Stimulated activated CD4-positive, alpha-beta T cell treated with anti-CD3 and anti-CD28 coated beads, Interleukin-12 subunit alpha, Interleukin-12 subunit beta, amount 100 ng/mL, for 4 hours (primary cell): ENCODE measurements at regions not wholly inside any gene's neighbourhood (a gene's known extent, or its start where the extent isn't known, plus 50 kb on each side); places are given as distances from the start of the nearest gene placed in this dataset.
A peak's percentile ranks its signal among the peaks of the same experiment; 100 is the strongest.
"Not testable (repeated sequence)": the region's sequence is repeated elsewhere in the genome, so short reads cannot be mapped to it uniquely, and the experiment has no call there.

ENCODE experiments used
- DNase-seq: peaks from one replicate; pipeline ENCODE4 v3.0.0-alpha.2; 2020

DNA sequence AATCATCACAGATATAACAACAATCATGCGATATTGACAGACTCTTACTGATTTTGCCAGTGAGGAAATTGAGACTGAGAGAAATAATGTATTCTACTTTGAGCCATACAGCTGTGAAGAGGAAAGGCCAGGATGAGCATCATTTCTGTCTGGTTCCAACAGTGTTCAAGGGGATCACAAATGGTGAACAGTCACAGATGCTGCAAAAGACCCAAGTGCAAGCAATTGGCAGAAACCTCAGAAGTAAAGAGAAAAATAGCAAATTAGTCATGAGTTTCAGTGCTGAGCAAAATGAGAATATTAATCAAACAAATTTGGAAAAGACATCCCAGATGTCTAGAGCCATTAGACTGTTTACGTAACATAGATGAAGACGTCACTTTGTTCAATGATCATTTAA lies 114.1 kb downstream of the RAB38 start:
- DNase-seq: no peak

DNA sequence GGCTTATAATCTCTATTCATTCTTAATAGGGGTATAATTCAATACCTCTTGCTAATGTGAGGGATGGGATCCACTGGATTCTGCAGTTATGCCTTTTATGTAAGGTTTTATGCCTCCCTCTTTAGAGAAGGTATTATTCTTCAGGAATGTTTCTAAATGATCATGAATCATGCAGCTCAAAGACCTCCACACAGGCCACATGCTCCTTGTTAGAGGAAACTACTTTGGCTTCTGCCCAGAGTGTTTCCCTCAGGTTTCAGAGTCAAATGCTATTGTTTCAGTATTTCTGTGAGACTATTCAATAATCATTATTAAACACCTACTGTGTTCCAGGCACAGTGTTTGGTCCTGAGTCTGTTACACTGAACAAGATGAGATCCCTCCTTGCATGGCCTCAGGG lies 115.9 kb downstream of the RAB38 start:
- no peak for DNase-seq

DNA sequence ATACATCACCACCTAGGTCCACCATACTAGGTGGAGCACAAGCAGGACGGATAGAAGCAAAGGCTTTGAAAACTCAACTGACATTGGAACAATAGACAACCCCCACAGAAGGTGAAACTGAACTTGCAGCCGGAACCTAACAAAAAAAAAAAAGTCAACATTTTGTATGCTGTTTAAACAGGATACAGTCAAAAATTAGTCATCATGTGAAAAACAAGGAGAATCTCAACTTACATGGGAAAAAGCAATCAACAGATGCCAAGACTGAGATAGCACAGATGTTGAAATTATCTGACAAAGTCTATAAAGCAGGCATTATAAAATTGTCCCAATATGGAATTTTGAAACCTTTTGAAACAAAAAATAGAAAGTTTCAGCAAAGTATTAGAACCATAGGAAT lies 123.8 kb downstream of the RAB38 start:
- DNase-seq: no peak

DNA sequence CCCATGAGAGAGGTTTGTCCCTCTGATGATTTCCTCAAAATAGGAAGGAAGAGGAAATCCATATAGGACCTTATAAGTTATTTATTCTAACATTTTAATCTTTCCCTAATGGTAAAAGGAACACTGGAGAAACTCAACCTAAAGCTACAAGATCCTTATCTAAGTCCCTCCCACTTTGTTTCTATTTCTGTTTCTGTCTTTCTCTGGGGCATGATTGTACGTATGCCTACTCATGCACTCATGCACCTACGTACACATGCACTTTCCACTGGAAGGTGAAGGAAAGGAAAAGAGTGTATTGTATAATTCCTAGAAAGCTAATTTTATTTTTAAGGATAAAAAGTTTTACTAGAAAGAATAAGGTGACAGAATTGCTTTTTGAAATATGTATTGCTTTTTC lies 125.0 kb downstream of the RAB38 start:
- DNase-seq: no peak

DNA sequence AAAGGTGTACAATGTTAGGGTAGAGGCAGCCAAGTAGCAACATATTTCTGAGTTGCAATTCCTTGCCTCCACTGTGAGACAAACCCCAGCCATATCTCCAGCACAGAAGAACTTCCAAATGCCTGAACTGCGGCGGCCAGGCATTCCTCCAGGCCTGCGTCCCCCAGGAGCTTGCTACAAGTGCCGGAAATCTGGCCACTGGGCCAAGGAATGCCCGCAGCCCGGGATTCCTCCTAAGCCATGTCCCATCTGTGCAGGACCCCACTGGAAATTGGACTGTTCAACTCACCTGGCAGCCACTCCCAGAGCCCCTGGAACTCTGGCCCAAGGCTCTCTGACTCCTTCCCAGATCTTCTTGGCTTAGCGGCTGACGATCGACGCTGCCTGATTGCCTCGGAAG lies 130.0 kb downstream of the RAB38 start:
- not testable (repeated sequence) for DNase-seq

DNA sequence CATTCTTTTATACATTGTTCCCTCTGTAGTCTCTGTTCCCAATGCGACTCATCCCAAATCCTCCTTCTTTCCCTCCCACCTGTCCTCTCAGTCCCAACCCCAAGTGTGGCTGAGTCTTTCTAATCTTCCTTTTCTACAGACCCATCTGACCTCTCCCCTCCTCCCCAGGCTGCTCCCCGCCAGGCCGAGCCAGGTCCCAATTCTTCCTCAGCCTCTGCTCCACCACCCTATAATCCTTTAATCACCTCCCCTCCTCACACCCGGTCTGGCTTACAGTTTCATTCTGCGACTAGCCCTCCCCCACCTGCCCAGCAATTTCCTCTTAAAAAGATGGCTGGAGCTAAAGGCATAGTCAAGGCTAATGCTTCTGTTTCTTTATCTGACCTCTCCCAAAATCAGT lies 130.6 kb downstream of the RAB38 start:
- not testable (repeated sequence) for DNase-seq

DNA sequence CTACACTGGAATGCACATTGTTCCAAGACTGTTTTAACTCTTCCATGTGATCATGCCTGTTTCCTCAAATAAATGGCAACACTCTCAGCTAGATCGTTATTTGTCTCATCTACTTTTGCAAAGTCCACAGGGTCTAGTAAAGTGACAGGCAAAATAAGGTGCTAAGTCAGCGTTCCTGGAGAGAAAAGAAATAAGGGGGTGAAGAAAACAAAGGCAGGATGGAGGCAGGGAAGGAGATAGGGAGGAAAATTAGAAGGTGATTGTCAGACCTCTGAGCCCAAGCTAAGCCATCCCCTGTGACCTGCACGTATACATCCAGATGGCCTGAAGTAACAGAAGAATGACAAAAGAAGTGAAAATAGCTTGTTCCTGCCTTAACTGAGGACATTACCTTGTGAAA lies 132.1 kb downstream of the RAB38 start:
- no peak for DNase-seq

DNA sequence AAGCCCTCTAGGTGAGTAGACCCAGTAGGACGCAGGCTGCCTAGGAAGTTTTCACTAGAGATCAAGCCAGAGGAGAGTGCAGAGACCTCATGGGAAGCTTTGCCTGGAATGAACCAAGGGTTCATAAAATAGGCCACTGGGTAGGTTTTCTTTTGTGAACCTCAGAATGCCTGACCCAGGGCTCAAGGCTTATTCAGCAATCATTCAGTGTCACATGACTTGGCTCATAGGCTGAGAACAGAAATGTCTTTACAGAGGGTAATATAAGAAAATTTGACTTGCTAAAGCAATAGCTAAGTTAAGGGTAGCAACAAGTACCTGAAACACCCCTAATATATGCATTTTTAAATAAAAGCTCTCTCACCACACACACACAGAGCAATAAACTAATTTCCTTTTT lies 132.6 kb downstream of the RAB38 start:
- DNase-seq: no peak

DNA sequence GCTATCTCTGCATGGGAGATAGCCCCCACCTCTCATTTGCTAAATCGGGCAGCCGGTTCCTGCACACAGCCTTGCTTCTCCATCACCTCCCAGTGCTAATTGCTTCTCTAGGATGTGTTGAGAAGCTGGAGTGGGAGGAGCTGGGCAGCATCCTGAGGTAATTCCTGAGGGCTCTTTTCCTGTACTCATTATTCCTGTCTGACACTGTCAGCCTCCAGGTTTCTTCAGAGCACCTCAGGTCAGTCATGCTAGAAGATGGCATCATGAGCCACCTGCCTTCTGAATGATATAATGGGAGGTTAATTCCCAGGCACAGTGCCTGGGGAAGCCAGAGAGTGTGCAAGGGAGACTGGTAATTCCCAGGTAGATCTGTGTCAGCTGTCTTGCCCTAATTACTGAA lies 133.0 kb downstream of the RAB38 start:
- no peak for DNase-seq

DNA sequence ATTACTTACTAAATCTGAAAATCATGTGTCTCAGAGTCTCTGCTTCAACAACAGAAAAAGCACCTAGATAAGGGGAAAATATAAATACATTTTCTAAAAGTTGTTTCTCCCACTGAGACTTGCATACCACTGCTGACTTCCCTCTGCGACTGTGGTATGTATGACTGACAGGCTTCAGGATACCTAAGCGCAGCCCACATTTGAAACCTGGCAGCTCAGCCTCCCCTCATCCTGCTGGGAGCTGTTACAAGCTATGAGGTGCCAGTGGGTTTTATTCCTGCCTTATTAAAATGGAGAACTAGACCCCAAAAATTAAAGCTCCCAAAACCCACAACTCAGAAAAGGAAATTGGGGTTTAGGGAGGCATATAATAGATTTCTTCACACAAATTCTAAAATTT lies 133.6 kb downstream of the RAB38 start:
- DNase-seq: no peak

DNA sequence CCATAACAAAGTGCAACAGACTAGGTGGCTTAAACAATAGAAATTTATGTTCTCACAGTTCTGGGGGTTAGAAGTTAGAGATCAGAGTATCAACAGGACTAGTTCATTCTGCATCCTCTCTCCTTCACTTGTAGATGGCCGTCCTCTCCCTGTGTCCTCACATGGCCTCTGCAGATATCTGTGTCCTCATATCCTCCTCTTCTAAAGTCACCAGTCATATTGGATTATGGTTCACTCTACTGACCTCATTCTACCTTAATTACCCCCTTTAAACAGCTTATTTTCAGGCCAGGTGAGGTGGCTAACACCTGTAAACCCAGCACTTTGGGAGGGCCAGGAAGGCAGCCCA lies 135.1 kb downstream of the RAB38 start:
- no peak for DNase-seq

DNA sequence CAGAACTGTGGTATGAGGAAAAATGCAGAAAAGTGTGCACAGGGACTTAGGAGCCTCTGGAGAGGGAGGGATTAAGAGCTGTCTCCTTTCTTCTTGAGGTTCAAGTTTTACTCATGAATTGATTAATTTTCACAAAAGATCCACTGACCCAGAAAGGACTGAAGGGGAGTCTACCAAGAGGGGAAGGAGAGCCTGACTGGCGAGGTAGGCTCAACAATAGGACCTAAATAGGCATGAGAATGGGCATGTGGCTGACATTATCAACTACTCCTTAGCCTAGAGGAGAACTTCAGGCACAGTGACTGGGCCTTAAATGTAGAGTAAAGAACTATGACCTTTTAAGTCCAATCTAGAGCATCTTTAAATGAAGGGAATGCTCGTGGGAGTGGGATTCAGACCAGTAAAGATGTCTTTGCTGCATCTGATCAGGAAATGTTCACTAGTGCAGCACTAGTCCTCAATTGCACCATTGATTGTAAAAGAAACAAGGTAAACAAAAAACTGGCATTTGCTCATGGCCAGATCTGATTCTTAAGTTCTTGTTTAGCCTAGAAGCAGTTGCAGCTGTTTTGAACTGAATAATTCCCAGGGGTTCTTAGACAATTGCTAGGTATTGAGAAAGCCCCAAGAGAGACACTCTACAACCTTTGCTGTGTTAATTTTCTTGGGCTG lies 135.6 kb downstream of the RAB38 start:
- no peak for DNase-seq

DNA sequence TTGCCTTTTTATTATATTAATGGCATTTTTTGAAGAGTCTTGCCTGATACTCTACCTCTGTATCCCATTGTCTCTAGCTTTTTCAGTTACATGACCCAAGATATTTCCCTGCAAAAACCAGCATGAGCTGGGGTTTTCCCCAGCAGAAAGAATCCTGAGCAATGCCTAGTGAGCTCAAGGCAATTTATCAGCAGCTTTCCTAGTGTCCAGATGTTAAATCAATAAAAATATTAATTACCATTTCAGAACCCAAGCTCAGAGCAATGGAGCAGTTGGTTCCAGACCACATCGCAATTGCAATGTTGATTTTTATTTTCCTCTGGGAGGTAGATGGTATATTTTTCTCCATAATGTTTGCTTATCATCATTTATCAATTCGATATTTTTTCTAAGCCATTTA lies 137.2 kb downstream of the RAB38 start:
- no peak for DNase-seq

DNA sequence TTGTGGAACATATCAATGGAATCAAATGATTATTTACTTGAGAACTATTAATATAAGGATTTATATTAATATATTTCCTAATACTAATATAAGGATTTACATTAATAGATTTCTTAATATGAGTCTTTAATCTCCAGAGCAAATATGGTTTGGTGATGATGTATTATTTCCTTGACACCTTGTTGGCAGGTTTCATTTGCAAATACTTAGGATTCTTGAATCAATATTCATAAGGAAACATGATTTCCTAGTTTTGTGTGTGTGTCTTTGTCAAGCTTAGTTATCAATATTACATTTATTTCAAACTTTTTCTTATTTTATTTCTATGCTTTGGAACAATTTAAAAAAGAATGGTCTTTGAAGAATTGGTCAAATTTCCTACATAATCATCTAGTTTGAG lies 138.5 kb downstream of the RAB38 start:
- DNase-seq: no peak

DNA sequence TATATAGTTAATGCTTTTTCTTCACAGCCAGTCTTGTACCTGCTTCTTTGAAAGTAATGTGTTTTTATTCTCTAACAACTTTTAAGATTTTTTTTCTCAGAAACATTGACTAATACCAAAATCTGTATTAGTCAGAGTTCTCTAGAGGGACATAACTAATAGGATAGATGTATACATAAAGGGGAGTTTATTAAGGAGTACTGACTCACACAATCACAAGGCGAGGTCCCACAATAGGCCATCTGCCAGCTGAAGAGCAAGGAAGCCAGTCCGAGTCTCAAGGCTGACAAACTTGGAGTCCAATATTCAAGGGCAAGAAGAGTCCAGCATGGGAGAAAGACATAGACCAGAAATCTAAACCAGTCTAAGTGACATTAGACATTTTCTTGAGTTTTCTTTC lies 140.0 kb downstream of the RAB38 start:
- DNase-seq: no peak

DNA sequence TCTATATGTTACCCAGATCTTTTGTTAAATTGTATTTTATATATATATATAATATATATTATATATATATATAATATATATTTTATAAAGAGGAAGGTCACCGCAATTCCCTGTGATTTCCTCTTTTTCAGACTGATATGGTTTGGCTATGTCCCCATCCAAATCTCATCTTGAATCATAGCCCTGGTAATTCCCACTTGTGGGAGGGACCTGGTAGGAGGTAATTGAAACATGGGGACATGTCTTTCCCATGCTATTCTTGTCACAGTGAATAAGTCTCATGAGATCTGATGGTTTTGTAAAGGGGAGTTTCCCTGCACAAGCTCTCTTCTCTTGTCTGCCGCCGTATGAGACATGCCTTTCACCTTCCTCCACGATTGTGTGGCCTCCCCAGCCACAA lies 157.6 kb downstream of the RAB38 start:
- no peak for DNase-seq

DNA sequence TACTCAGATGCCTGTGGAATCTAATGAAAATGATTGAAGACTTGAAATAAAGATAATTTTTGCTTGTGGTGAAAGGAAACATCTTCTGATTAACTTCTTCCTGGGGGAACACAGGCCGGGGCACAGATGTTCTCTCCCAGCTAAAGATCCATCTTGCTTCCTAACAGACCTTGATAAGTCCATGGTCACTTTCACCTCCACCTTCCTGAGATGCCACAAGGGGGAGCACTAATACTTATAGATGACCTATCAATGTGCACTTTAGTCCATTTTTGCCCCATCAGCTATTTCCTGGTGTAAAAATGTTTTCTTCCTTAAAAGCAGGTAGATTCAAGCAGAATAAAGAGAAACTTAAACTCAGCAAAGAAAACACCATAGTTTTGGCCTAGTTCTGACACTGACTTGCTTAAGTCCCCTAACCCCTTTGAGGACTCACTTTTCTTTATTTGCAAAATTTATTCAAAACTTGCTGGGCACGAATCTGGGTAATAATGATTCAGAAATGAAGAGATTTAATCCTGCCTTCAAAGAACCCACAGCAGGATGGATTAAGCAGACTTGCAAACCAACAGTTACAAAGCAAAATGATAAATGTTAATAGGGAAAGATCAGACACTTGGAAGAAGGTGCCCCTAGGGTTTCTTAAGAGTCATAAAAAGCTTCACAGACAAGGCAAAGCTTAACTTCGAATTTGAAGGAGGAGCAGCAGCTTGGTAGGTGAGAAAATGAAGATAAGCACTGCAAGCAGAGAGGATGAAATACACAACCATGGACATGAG lies 158.7 kb downstream of the RAB38 start:
- peak; percentile 18 for DNase-seq

DNA sequence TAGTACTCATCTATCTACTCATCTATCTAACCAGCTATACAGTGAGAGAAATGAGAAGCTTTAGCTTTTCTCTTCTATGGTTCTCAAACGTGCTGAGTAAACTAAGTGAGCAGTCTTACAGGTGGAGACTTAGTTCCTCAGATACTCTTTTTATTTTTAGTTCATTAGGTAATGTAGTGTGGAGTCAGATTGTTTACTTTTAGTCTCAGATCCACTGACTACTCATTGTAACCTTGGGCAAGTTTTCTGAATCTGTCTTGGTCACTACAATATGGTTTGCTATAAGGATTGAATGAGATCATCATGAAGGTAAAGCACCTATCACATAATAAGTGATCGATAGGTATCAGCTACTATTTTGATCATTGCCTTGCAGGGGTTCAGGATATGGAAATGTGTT lies 160.1 kb downstream of the RAB38 start:
- DNase-seq: no peak

DNA sequence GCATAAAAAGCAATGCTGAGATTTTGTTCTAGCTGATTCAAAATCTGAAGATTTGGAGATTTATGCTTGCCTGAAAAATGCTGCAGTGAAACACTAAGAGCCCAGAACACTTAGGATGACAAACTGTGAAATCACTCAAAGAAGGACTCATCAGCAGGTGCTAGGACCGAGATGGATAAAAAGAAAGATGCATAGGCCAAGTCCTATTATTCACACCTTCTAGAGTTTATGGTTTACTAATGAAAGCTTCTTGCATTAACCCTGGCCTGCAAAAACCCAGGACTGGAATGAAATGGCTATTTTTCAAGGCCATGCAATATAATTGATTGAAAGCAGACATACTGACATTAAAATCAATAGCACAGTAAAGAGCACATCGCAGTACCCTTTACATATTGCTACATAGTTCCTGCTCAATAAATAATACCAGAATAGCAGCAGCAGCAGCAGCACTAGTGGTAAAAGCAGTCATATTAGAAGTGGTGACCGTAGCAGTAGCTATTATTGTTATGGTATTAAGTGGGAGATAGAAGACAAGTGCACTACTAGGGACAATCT lies 161.7 kb downstream of the RAB38 start:
- no peak for DNase-seq

DNA sequence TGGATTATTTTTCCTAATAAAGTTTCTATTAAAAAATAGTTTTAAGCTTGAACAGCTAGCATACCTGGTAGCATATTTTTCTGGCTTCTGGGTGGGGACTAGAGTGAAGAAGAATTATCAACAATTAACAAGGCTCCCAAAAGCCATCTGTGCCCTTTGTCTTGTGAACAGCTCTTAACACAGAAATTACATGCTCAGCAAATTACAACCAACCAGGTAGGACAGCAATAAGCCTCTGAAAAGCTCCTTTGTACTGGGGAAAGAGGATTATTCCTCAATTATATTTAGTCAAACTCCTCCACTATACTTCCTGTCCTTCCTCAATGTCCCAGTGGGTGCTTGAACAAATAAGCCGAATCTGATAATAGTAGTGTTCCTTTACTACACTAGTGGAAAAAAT lies 162.8 kb downstream of the RAB38 start:
- no peak for DNase-seq

DNA sequence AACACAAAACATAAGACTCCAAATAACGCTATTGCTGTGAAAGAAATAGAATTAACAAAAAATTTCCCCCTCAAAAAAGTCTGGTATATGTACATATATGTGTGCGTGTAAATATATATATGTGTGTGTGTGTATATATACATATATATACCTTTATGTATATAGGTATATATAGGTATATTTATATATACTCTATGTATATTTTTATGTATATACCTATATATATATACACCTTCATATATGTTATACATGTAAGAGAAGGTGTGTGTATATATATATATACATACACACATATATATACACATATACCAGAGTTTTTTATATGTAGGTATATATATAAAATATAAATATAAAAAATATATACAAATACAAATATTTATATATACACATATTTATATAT lies 199.2 kb downstream of the RAB38 start:
- DNase-seq: no peak

DNA sequence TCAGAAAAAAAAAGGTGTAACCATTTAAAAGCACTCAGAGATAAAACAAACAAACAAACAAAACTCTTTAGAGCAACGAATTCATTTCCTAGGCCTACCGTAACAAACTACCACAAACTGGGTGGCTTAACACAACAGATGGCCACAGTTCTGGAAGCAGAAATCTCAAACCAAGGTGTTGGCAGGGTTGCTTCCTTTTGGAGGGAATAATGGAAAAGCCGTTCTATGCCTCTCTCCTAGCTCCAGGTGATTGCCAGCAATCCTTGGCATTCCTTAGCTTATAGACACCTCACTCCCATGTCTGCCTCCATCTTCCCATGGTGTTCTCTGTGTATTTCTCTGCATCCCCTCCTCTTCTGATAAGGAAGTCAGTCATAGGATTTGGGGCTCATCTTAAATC lies 200.4 kb downstream of the RAB38 start:
- no peak for DNase-seq

DNA sequence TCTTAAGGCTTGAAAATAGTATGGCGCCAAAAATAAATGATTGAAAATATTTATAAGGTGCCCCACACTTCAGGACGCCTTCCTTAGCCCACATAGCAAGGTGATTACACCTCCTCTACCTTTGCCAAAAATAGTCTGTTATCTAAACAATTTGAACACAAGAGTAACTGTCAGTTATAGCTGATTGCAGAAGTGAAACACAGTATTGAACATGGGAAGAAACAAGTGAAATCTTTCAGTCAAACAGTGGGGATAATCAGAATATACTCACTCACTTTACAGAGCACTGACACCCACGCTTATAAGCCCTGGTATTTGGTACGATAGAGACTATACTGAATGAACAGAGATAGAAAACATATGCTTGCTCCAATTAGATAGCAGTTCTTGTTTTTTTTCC lies 203.1 kb downstream of the RAB38 start:
- DNase-seq: no peak

DNA sequence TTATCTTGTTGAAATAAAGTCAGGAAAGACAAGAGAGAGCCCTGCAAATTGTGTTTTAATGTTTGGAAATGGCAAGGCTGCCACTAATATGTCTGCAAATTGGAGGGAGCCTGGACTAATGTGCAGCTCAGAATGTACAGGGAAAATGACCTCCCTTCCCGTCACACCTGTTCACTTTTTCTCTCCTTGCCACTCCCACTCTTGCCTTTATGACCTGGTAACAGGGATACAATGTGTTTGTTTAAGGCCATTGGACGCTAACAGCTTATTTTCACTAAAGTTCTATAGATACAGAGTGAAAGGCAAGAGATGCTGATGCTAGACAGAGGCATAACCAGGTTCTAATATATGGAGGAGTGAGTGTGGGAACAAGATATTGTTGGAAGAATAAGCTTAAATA lies 203.9 kb downstream of the RAB38 start:
- no peak for DNase-seq

DNA sequence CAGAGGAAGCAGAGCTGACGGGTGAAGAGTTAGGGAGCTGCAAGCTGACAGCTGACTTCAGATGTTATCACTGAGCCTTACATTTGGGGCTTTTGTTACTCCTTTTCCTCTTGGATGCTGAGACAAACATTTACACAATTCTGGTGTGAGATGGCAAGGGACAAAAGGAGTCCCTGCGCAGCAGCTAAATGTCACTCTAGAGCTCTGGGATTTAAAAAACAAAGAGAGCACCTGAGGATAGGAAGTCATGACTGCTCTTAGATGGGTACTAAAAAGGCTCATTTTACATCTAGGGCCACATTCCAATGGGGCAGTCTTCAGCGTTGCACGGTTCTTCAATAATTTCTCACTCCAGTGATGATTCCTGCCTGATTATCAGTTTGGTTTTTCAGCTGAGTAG lies 204.5 kb downstream of the RAB38 start:
- no peak for DNase-seq
